Endothelial cell of umbilical vein (primary cell): ENCODE measurements at regions not wholly inside any gene's neighbourhood (a gene's known extent, or its start where the extent isn't known, plus 50 kb on each side); places are given as distances from the start of the nearest gene placed in this dataset.

Source experiments
- BruUV-seq: library from RNA; stranded (reverse); fragments of 400-500 nt; replicated peaks from 2 replicates; lab custom pipeline; 2021; lab: Mats Ljungman, UMichigan
- CTCF ChIA-PET: fragments of 300-600, 350-600 bp; sonication (Branson Sonifier 250); formaldehyde crosslinking; loops from one replicate; lab custom pipeline; 2021; ENCODE audit warnings: antibody characterized with exemption, inconsistent platforms; lab: Charles Lee
- POLR2A ChIA-PET: fragments of 300-600, 350-600 bp; sonication (Branson Sonifier 250); formaldehyde crosslinking; loops from one replicate; lab custom pipeline; 2021; ENCODE audit warnings: antibody characterized with exemption, inconsistent platforms; lab: Charles Lee
- DNase-seq: peaks from one replicate; pipeline ENCODE4 v3.0.0-alpha.2; 2011; ENCODE audit warnings: low read depth, low spot score
- FAIRE-seq: peaks from 2 replicates; lab custom pipeline; 2011; peaks lifted over from hg19 to GRCh38; lab: Jason Lieb, UNC
- H2AFZ ChIP-seq: 2 replicates; pipeline ENCODE4 v1.6.0; 2012; ENCODE audit warnings: low read depth, low read length, control low read depth, inconsistent platforms
- H3K27ac ChIP-seq: 2 replicates; pipeline ENCODE4 v1.5.1; 2011; ENCODE audit warnings: low read depth, mild to moderate bottlenecking, control low read depth, low read length, moderate library complexity; ENCODE audit not compliant: insufficient read depth
- H3K27me3 ChIP-seq, 2 experiments: 2 replicates each; pipeline versions ENCODE4 v1.6.0 to v1.6.1; 2011; ENCODE audit warnings: low read length in 2 of 2, mixed read lengths in 1 of 2; ENCODE audit not compliant: control insufficient read depth in 2 of 2, insufficient read depth in 2 of 2
- H3K36me3 ChIP-seq, 2 experiments: 2 replicates in 1 of 2; 3 replicates in 1 of 2; pipeline ENCODE4 v1.5.1; 2011; ENCODE audit warnings: low read length in 2 of 2, mild to moderate bottlenecking in 1 of 2, moderate library complexity in 1 of 2; ENCODE audit not compliant: control insufficient read depth in 2 of 2, insufficient read depth in 2 of 2; ENCODE audit errors: extremely low read depth in 1 of 2
- H3K4me1 ChIP-seq: 3 replicates; pipeline ENCODE4 v1.5.1; 2011; ENCODE audit warnings: mild to moderate bottlenecking, low read length; ENCODE audit not compliant: control insufficient read depth, insufficient read depth; ENCODE audit errors: extremely low read depth
- H3K4me2 ChIP-seq: 2 replicates; pipeline ENCODE4 v1.6.1; 2011; ENCODE audit warnings: low read length, control low read depth, mixed read lengths; ENCODE audit not compliant: insufficient read depth
- H3K4me3 ChIP-seq, 3 experiments: fragments of 200-600 bp in 1 of 3; sonication (generic), shearing (Covaris generic) in 1 of 3; replicated peaks in 1 of 3; 2 replicates each; pipeline ENCODE4 v1.5.1; 2011 to 2016; ENCODE audit warnings: control low read depth in 3 of 3, low read length in 3 of 3, mild to moderate bottlenecking in 2 of 3, inconsistent platforms in 1 of 3, low read depth in 1 of 3, moderate library complexity in 1 of 3; ENCODE audit not compliant: insufficient read depth in 1 of 3
- H3K79me2 ChIP-seq: 2 replicates; pipeline ENCODE4 v1.6.0; 2012; ENCODE audit warnings: low read length, inconsistent platforms; ENCODE audit not compliant: control insufficient read depth, insufficient read depth
- H3K9ac ChIP-seq: replicated peaks from 2 replicates; pipeline ENCODE3; 2011; ENCODE audit warnings: low read length, control low read depth; ENCODE audit not compliant: insufficient read depth; ENCODE audit errors: extremely low read depth
- H3K9me1 ChIP-seq: replicated peaks from 3 replicates; pipeline ENCODE4 v1.6.0; 2011; ENCODE audit warnings: mild to moderate bottlenecking, low read length; ENCODE audit not compliant: control insufficient read depth, insufficient read depth; ENCODE audit errors: extremely low read depth
- H3K9me3 ChIP-seq: replicated peaks from 2 replicates; pipeline ENCODE4 v1.5.1; 2012; ENCODE audit warnings: low read length, inconsistent platforms; ENCODE audit not compliant: control insufficient read depth, insufficient read depth
- H4K20me1 ChIP-seq: replicated peaks from 2 replicates; pipeline ENCODE3; 2011; ENCODE audit warnings: mild to moderate bottlenecking, low read length; ENCODE audit not compliant: control insufficient read depth, insufficient read depth; ENCODE audit errors: extremely low read depth
- EZH2 ChIP-seq: IDR thresholded peaks from 2 replicates; pipeline ENCODE4 v1.6.1; 2012; ENCODE audit warnings: borderline replicate concordance, low read depth, mild to moderate bottlenecking, moderate library complexity, low read length, inconsistent platforms; ENCODE audit not compliant: severe bottlenecking
- FOS ChIP-seq: IDR thresholded peaks from 2 replicates; pipeline ENCODE4 v1.6.1; 2011; ENCODE audit warnings: mild to moderate bottlenecking, low read length, moderate library complexity, borderline replicate concordance; ENCODE audit not compliant: insufficient read depth
- GATA2 ChIP-seq: IDR thresholded peaks from 2 replicates; pipeline ENCODE4 v1.7.0; 2011; ENCODE audit warnings: low read depth, mild to moderate bottlenecking, moderate library complexity, mixed read lengths, low read length; ENCODE audit not compliant: insufficient read length, insufficient read depth
- JUN ChIP-seq: IDR thresholded peaks from 2 replicates; pipeline ENCODE4 v1.6.1; 2011; ENCODE audit warnings: borderline replicate concordance, low read depth; ENCODE audit not compliant: insufficient read length, insufficient read depth
- MAX ChIP-seq: IDR thresholded peaks from 2 replicates; pipeline ENCODE4 v1.6.1; 2011; ENCODE audit not compliant: insufficient read depth, insufficient read length
- MYC ChIP-seq: IDR thresholded peaks from one replicate; pipeline ENCODE4 v1.6.1; 2011; ENCODE audit warnings: mild to moderate bottlenecking, low read depth, low read length
- POLR2A ChIP-seq: IDR thresholded peaks from 2 replicates; pipeline ENCODE4 v1.6.1; 2012; ENCODE audit warnings: low read depth, mild to moderate bottlenecking, control low read depth, low read length
- POLR2AphosphoS5 ChIP-seq: IDR thresholded peaks from 2 replicates; pipeline ENCODE4 v1.6.1; 2012; ENCODE audit warnings: low read depth, mild to moderate bottlenecking, control low read depth, low read length, moderate library complexity; ENCODE audit not compliant: insufficient read depth
- dilution Hi-C: fragments of 300-500 bp; cut with MboI; formaldehyde crosslinking; loops from one replicate; pipeline ENCODE4 v1.15.0; 2019; ENCODE audit warnings: low sequenced_read_pairs; ENCODE audit not compliant: extremely low pct_ligation_motif_present
- intact Hi-C: fragments of 100-400 bp; cut with micrococcal nuclease; formaldehyde crosslinking; loops from one replicate; pipeline ENCODE4 v1.10.0; 2022
- TF ChIP-seq, protein P1 (sequence below), 2 donors: IDR thresholded peaks; 1 replicate in 1 of 2; 2 replicates in 1 of 2; pipeline ENCODE4 v1.5.1; 2011; ENCODE audit warnings: low read length in 2 of 2, mild to moderate bottlenecking in 2 of 2, moderate library complexity in 2 of 2, control low read depth in 1 of 2, inconsistent platforms in 1 of 2, low read depth in 1 of 2; ENCODE audit not compliant: insufficient read depth in 1 of 2; ENCODE audit errors: extremely low read depth in 1 of 2

GRCh38 chr13:106405731-106406130 is 129.7 kb downstream of the EFNB2 start:
- no peaks in the 10 kb centered on the region for H3K27me3 ChIP-seq
- dilution Hi-C loops: no loop called here
- H4K20me1 ChIP-seq: no peaks in the 10 kb centered on the region
- ChIA-PET CTCF (no interaction called here), POLR2A (no interaction called here)
- H3K9ac ChIP-seq: no peak overlapping the region
- TF ChIP-seq, protein P1, sequence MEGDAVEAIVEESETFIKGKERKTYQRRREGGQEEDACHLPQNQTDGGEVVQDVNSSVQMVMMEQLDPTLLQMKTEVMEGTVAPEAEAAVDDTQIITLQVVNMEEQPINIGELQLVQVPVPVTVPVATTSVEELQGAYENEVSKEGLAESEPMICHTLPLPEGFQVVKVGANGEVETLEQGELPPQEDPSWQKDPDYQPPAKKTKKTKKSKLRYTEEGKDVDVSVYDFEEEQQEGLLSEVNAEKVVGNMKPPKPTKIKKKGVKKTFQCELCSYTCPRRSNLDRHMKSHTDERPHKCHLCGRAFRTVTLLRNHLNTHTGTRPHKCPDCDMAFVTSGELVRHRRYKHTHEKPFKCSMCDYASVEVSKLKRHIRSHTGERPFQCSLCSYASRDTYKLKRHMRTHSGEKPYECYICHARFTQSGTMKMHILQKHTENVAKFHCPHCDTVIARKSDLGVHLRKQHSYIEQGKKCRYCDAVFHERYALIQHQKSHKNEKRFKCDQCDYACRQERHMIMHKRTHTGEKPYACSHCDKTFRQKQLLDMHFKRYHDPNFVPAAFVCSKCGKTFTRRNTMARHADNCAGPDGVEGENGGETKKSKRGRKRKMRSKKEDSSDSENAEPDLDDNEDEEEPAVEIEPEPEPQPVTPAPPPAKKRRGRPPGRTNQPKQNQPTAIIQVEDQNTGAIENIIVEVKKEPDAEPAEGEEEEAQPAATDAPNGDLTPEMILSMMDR (IDR thresholded peaks at IDR 0.05; ENCODE audit: extremely low read depth in 1 of 2, insufficient read depth in 1 of 2, low read depth in 1 of 2, low read length in 2 of 2): no peak
- TF ChIP-seq POLR2A: no peak
- TF ChIP-seq JUN: no peak
- H3K79me2 ChIP-seq: no peaks in the 10 kb centered on the region
- no peak overlapping the region for H3K4me3 ChIP-seq
- no peak for FAIRE-seq
- peaks cover 9% of the 10 kb centered on the region for H3K4me1 ChIP-seq
- H3K9me1 ChIP-seq: no peaks in the 10 kb centered on the region
- no TSS peak for BruUV-seq
- H3K27ac ChIP-seq: no peak overlapping the region
- intact Hi-C loops: no loop called here
- no peak overlapping the region for H2AFZ ChIP-seq
- H3K36me3 ChIP-seq: no peaks in the 10 kb centered on the region
- DNase-seq: no peak
- H3K4me2 ChIP-seq: no peak overlapping the region
- H3K9me3 ChIP-seq: no peaks in the 10 kb centered on the region

DNA sequence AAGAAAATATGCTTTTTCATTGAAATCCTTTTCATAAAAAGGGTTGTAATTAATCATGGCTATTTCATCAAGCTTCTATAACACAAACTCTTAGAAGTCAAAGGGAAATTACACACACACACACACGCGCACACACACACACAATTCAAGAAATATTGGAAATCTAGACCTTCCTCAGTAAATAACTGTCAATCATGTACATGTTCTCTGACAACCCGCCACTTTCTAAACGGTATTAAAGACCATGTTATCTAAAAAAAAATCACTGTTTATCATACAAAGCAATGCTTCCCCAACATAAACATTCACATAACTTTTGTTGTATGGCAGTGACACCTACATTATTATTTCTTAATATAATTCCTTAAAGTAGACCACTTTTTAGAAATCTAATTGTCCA is 132.2 kb downstream of the EFNB2 start:
- H3K4me3 ChIP-seq: no peak overlapping the region
- POLR2A ChIA-PET: no interaction called here
- CTCF ChIA-PET: no interaction called here

More for the DNA sequence above, 132.2 kb downstream of the EFNB2 start:
- no peaks in the 10 kb centered on the region for H3K36me3 ChIP-seq
- no peaks in the 10 kb centered on the region for H4K20me1 ChIP-seq
- H3K9me1 ChIP-seq: peaks cover 2% of the 10 kb centered on the region
- H3K9me3 ChIP-seq: no peaks in the 10 kb centered on the region
- no peak for DNase-seq
- H3K79me2 ChIP-seq: no peaks in the 10 kb centered on the region
- TF ChIP-seq, protein P1 (IDR thresholded peaks at IDR 0.05; ENCODE audit: extremely low read depth in 1 of 2, insufficient read depth in 1 of 2, low read depth in 1 of 2, low read length in 2 of 2): no peak
- TF ChIP-seq POLR2A (no peak), JUN (no peak), GATA2 (no peak), MYC (no peak), EZH2 (no peak), MAX (no peak), FOS (no peak), POLR2AphosphoS5 (no peak)
- H3K27ac ChIP-seq: no peak overlapping the region
- no peak overlapping the region for H3K9ac ChIP-seq
- no peak overlapping the region for H2AFZ ChIP-seq
- H3K4me1 ChIP-seq: peaks cover 17% of the 10 kb centered on the region
- BruUV-seq: no TSS peak
- no peaks in the 10 kb centered on the region for H3K27me3 ChIP-seq
- dilution Hi-C loops (no loop called here), intact Hi-C loops (no loop called here)
- no peak overlapping the region for H3K4me2 ChIP-seq
- no peak for FAIRE-seq
